ENCODE measurements at regions not wholly inside any gene's neighbourhood (a gene's known extent, or its start where the extent isn't known, plus 50 kb on each side); places are given as distances from the start of the nearest gene placed in this dataset.

DNA sequence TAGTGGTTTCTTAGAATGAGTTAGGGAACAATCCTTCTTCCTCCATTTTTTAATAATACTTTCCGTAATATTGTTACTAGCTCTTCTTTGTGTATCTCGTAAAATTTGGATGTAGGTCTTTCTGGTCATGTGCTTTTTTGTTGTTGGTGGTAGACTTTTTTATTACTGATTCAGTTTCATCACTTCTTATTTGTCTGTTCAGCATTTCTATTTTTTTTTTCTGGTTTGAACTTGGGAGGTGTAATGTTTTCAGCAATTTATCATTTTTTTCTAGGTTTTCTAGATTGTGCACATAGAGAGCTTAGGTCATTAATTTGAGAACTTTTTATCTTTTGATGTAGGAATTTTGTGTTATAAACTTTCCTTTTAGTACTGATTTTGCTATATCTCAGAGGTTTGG, 1299.9 kb downstream of the FSCB start:
- no peak for ATAC-seq
- TF ChIP-seq ZNF8 (CRISPR knock-in tag; IDR thresholded peaks at IDR 0.05) (no peak), BACH2 (CRISPR knock-in tag; IDR thresholded peaks at IDR 0.05; ENCODE audit: borderline replicate concordance) (no peak), PATZ1 (CRISPR knock-in tag; IDR thresholded peaks at IDR 0.05; ENCODE audit: borderline replicate concordance) (no peak), RARB (CRISPR knock-in tag; IDR thresholded peaks at IDR 0.05) (no peak), ZC3H10 (CRISPR knock-in tag; IDR thresholded peaks at IDR 0.05) (no peak), SNAI2 (CRISPR knock-in tag; IDR thresholded peaks at IDR 0.05) (no peak), PPARA (CRISPR knock-in tag; IDR thresholded peaks at IDR 0.05; ENCODE audit: borderline replicate concordance) (no peak), ESRRG (CRISPR knock-in tag; IDR thresholded peaks at IDR 0.05) (no peak), CSDC2 (CRISPR knock-in tag; IDR thresholded peaks at IDR 0.05) (no peak), ZNF565 (CRISPR knock-in tag; conservative IDR thresholded peaks at IDR 0.05; ENCODE audit: low read depth) (no peak), ZFP30 (CRISPR knock-in tag; IDR thresholded peaks at IDR 0.05) (no peak), ISL1 (CRISPR knock-in tag; IDR thresholded peaks at IDR 0.05) (no peak), ARNTL (CRISPR knock-in tag; IDR thresholded peaks at IDR 0.05; ENCODE audit: borderline replicate concordance, low read depth) (no peak), CREB5 (CRISPR knock-in tag; IDR thresholded peaks at IDR 0.05; ENCODE audit: low read depth) (no peak), TCF4 (CRISPR knock-in tag; IDR thresholded peaks at IDR 0.05; ENCODE audit: borderline replicate concordance) (no peak), GLIS3 (CRISPR knock-in tag; IDR thresholded peaks at IDR 0.05) (no peak)

DNA sequence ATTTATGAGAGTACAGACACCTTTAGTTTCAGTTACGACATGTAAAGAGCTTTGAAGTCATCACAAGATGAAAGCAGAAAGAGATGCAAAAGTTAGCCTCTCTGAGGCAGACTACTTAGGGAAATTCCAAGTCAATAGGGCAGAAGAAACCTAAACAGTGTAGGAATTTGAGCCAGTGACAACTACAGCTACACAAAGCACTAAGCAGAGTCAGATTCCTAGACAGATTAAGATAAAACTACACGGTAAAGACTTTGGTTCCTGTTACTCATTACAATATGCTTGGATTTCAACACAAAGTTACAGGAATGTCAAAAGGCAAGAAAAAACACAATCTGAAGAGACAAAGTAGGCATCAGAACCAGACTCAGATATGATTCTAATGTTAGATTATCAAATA, 1302.3 kb downstream of the FSCB start:
- ATAC-seq = no peak
- TF ChIP-seq ZC3H10 (CRISPR knock-in tag; IDR thresholded peaks at IDR 0.05) = no peak
- no peak for TF ChIP-seq POU6F1 (CRISPR knock-in tag; IDR thresholded peaks at IDR 0.05; ENCODE audit: borderline replicate concordance, low read depth)
- no peak for TF ChIP-seq ZFP30 (CRISPR knock-in tag; IDR thresholded peaks at IDR 0.05)
- TF ChIP-seq CSRNP3 (CRISPR knock-in tag; IDR thresholded peaks at IDR 0.05) = no peak
- TF ChIP-seq BACH2 (CRISPR knock-in tag; IDR thresholded peaks at IDR 0.05; ENCODE audit: borderline replicate concordance) = no peak
- TF ChIP-seq, protein P1, sequence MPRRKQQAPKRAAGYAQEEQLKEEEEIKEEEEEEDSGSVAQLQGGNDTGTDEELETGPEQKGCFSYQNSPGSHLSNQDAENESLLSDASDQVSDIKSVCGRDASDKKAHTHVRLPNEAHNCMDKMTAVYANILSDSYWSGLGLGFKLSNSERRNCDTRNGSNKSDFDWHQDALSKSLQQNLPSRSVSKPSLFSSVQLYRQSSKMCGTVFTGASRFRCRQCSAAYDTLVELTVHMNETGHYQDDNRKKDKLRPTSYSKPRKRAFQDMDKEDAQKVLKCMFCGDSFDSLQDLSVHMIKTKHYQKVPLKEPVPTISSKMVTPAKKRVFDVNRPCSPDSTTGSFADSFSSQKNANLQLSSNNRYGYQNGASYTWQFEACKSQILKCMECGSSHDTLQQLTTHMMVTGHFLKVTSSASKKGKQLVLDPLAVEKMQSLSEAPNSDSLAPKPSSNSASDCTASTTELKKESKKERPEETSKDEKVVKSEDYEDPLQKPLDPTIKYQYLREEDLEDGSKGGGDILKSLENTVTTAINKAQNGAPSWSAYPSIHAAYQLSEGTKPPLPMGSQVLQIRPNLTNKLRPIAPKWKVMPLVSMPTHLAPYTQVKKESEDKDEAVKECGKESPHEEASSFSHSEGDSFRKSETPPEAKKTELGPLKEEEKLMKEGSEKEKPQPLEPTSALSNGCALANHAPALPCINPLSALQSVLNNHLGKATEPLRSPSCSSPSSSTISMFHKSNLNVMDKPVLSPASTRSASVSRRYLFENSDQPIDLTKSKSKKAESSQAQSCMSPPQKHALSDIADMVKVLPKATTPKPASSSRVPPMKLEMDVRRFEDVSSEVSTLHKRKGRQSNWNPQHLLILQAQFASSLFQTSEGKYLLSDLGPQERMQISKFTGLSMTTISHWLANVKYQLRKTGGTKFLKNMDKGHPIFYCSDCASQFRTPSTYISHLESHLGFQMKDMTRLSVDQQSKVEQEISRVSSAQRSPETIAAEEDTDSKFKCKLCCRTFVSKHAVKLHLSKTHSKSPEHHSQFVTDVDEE (CRISPR knock-in tag; IDR thresholded peaks at IDR 0.05) = no peak
- no peak for TF ChIP-seq CREB5 (CRISPR knock-in tag; IDR thresholded peaks at IDR 0.05; ENCODE audit: low read depth)
- TF ChIP-seq TCF4 (CRISPR knock-in tag; IDR thresholded peaks at IDR 0.05; ENCODE audit: borderline replicate concordance) = no peak

GRCh38 chr14:43200519-43200918, 1306.6 kb downstream of the FSCB start:
- TF ChIP-seq, protein P1 (CRISPR knock-in tag; IDR thresholded peaks at IDR 0.05) = no peak
- no peak for TF ChIP-seq CSDC2 (CRISPR knock-in tag; IDR thresholded peaks at IDR 0.05)
- no peak for TF ChIP-seq CREB5 (CRISPR knock-in tag; IDR thresholded peaks at IDR 0.05; ENCODE audit: low read depth)
- no peak for TF ChIP-seq ESRRG (CRISPR knock-in tag; IDR thresholded peaks at IDR 0.05)
- TF ChIP-seq POU6F1 (CRISPR knock-in tag; IDR thresholded peaks at IDR 0.05; ENCODE audit: borderline replicate concordance, low read depth) = no peak
- TF ChIP-seq OSR1 (CRISPR knock-in tag; IDR thresholded peaks at IDR 0.05) = no peak
- no peak for TF ChIP-seq RARB (CRISPR knock-in tag; IDR thresholded peaks at IDR 0.05)
- no peak for TF ChIP-seq ARNTL (CRISPR knock-in tag; IDR thresholded peaks at IDR 0.05; ENCODE audit: borderline replicate concordance, low read depth)
- TF ChIP-seq SNAI2 (CRISPR knock-in tag; IDR thresholded peaks at IDR 0.05) = no peak
- no peak for TF ChIP-seq ZNF8 (CRISPR knock-in tag; IDR thresholded peaks at IDR 0.05)
- ATAC-seq = no peak
